GM13976 (cell line): ENCODE measurements at regions not wholly inside any gene's neighbourhood (a gene's known extent, or its start where the extent isn't known, plus 50 kb on each side); places are given as distances from the start of the nearest gene placed in this dataset.

Experiments used
- DNase-seq: peaks from one replicate; pipeline ENCODE4 v3.0.0; 2012; ENCODE audit warnings: low spot score
- CTCF ChIP-seq: IDR thresholded peaks from 2 replicates; pipeline ENCODE4 v1.5.1; 2012; ENCODE audit warnings: borderline replicate concordance, mild to moderate bottlenecking; ENCODE audit not compliant: insufficient read depth; ENCODE audit errors: extremely low read depth, missing control alignments, control extremely low read depth
- in situ Hi-C: fragments of 300-500 bp; cut with MboI; formaldehyde crosslinking; loops from one replicate; pipeline ENCODE4 v1.12.0; 2022; ENCODE audit warnings: low sequenced_read_pairs, mixed read lengths, inconsistent platforms; ENCODE audit not compliant: unreplicated experiment

- TF ChIP-seq CTCF = no peak
- no peak for DNase-seq
- in situ Hi-C loops = no loop called here
Measured at GRCh38 chr2:16063251-16063850, 123.0 kb downstream of the MYCN start.

- in situ Hi-C loops = no loop called here
- no peak for DNase-seq
- no peak for TF ChIP-seq CTCF
Measured at GRCh38 chr2:16062471-16063250, 122.3 kb downstream of the MYCN start.

- no peak for TF ChIP-seq CTCF
- no peak for DNase-seq
- in situ Hi-C loops = no loop called here
Measured at GRCh38 chr2:16061441-16062217, 121.3 kb downstream of the MYCN start.

GRCh38 chr2:16060936-16061338 lies 120.6 kb downstream of the MYCN start:
- no peak for DNase-seq
- in situ Hi-C loops = no loop called here
- TF ChIP-seq CTCF = no peak

GRCh38 chr2:16060125-16060935 lies 120.0 kb downstream of the MYCN start:
- in situ Hi-C loops = no loop called here
- TF ChIP-seq CTCF = no peak
- no peak for DNase-seq
